WERI-Rb-1 (cell line): ENCODE measurements at regions not wholly inside any gene's neighbourhood (a gene's known extent, or its start where the extent isn't known, plus 50 kb on each side); places are given as distances from the start of the nearest gene placed in this dataset.

ENCODE experiments used
- DNase-seq: peaks from one replicate; pipeline ENCODE4 v3.0.0-alpha.2; 2020
- H3K27ac ChIP-seq: fragments of 250-450 bp; sonication (Bioruptor Pico); 2 replicates; pipeline ENCODE4 v1.5.1; 2020; ENCODE audit warnings: mild to moderate bottlenecking, moderate library complexity
- H3K27me3 ChIP-seq: fragments of 250-450 bp; sonication (Bioruptor Pico); 2 replicates; pipeline ENCODE4 v1.5.1; 2021; ENCODE audit warnings: mild to moderate bottlenecking, low read depth, moderate library complexity; ENCODE audit not compliant: insufficient read depth, severe bottlenecking
- H3K36me3 ChIP-seq: fragments of 250-450 bp; sonication (Bioruptor Pico); 2 replicates; pipeline ENCODE4 v1.5.1; 2020; ENCODE audit warnings: mild to moderate bottlenecking, moderate library complexity
- H3K4me3 ChIP-seq: 2 replicates; pipeline ENCODE4 v1.5.1; 2011; ENCODE audit warnings: low read depth, mild to moderate bottlenecking, control low read depth, low read length
- H3K9me3 ChIP-seq: fragments of 250-450 bp; sonication (Bioruptor Pico); 2 replicates; pipeline ENCODE4 v1.5.1; 2021; ENCODE audit warnings: mild to moderate bottlenecking, moderate library complexity; ENCODE audit not compliant: severe bottlenecking
- TF ChIP-seq, protein P1 (sequence below): IDR thresholded peaks from 2 replicates; pipeline ENCODE4 v1.5.1; 2011; ENCODE audit warnings: low read depth, mild to moderate bottlenecking, control low read depth, inconsistent platforms, low read length

DNA sequence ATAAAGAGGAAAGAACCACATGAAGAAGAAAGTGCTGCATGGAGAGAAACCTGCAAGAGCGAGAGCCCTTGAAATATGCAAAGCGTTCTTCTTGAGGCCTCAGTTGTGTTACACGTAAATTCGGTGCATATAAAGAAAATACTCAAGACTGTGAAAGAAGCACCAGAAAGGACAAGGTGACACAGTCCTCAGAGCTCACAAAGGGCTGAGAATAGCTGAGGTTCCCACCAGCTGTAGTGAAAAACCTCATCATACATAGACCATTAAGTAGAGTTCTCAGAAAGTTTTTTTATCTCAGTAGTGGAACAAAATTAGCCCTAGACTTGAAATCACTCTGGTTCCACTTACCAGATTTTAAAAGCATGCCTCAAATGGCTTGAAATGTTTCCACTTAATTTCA is 980.7 kb upstream of the CRIM1 start:
- Histone ChIP-seq H3K36me3 (no peaks in the 10 kb centered on the region), H3K27me3 (no peaks in the 10 kb centered on the region), H3K9me3 (no peaks in the 10 kb centered on the region), H3K27ac (no peak overlapping the region), H3K4me3 (no peak overlapping the region)
- no peak for DNase-seq
- TF ChIP-seq, protein P1, sequence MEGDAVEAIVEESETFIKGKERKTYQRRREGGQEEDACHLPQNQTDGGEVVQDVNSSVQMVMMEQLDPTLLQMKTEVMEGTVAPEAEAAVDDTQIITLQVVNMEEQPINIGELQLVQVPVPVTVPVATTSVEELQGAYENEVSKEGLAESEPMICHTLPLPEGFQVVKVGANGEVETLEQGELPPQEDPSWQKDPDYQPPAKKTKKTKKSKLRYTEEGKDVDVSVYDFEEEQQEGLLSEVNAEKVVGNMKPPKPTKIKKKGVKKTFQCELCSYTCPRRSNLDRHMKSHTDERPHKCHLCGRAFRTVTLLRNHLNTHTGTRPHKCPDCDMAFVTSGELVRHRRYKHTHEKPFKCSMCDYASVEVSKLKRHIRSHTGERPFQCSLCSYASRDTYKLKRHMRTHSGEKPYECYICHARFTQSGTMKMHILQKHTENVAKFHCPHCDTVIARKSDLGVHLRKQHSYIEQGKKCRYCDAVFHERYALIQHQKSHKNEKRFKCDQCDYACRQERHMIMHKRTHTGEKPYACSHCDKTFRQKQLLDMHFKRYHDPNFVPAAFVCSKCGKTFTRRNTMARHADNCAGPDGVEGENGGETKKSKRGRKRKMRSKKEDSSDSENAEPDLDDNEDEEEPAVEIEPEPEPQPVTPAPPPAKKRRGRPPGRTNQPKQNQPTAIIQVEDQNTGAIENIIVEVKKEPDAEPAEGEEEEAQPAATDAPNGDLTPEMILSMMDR, result no peak

DNA sequence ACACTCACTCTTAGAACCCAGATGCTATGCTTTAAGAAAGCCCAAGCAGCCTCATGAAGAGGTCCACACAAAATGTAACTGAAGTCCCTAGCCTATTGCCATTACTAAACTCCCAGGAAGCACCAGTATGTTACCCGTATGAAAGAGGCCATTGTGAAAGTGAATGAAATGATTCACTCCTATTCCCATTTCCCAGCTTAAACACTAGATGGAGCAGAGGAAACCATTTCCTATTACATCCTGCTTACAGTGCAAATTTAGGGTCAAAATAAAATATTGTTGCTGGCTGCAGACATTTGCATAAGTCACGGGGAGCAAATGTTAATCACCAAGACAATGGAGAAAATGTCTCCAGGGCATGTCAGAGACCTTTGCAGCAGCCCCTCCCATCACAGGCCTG is 989.7 kb upstream of the CRIM1 start:
- Histone ChIP-seq H3K27ac (no peak overlapping the region), H3K4me3 (no peak overlapping the region), H3K9me3 (no peaks in the 10 kb centered on the region), H3K36me3 (no peaks in the 10 kb centered on the region), H3K27me3 (no peaks in the 10 kb centered on the region)
- TF ChIP-seq, protein P1, result no peak
- no peak for DNase-seq

DNA sequence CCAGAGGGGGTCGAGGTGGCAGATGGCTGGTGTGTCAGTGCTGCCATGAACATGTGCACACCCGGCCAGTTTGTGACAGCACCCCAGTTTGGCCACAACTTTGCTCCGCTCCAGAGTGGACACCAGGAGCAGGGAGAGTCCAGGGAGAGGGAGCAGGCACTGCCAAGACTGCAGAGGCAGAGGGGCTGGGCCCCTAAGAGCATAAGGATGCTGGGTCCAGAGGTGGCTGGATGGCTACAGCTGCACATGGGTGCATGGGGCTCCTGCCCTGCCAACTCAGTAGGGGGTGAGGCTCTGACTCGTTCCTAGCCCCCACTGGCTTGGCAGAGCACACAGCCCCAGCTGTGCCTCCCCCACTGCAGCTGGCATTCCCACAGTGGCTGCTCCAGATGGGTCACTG is 999.2 kb upstream of the CRIM1 start:
- TF ChIP-seq, protein P1, result no peak
- Histone ChIP-seq H3K27ac (no peak overlapping the region), H3K36me3 (no peaks in the 10 kb centered on the region), H3K4me3 (no peak overlapping the region), H3K9me3 (peaks cover 6% of the 10 kb centered on the region), H3K27me3 (no peaks in the 10 kb centered on the region)
- DNase-seq, result no peak

DNA sequence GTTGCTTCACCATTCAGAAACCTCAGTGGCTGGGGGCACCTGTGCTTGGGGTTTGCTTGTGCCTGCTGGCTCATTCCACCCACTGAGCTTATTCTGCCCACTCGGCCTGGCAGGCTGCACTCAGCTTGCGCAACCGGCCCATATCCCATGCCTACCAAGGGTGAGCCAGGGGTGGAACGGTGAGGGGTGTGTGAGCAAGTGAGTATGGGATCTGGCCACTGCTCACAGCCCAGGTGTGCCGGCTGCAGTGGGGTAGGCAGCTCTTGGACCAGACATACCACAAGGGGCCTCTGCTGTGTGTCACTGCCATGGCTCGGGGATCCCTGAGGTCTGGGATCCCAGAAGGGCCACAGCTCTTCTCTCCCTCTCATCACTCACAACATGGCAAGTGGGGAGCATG is 1000.5 kb upstream of the CRIM1 start:
- Histone ChIP-seq H3K4me3 (no peak overlapping the region), H3K27me3 (no peaks in the 10 kb centered on the region), H3K36me3 (no peaks in the 10 kb centered on the region), H3K9me3 (peaks cover 6% of the 10 kb centered on the region), H3K27ac (no peak overlapping the region)
- TF ChIP-seq, protein P1, result no peak
- no peak for DNase-seq

DNA sequence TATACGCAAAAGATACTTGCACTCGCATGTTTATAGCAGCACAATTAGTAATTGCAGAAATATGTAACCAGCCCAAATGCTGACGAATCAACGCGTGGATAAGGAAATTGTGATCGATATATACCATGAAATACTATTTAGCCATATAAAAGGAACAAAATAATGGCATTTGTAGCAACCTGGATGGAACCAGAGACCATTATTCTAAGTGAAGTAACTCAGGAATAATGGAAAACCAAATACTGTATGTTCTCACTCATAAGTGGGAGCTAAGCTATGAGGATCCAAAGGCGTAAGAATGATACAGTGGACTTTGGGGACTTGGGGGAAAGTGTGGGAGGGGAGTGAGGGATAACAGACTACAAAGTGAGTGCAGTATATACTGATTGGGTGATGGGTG is 1008.0 kb upstream of the CRIM1 start:
- Histone ChIP-seq H3K4me3 (no peak overlapping the region), H3K9me3 (peaks cover 3% of the 10 kb centered on the region), H3K27ac (no peak overlapping the region), H3K27me3 (no peaks in the 10 kb centered on the region), H3K36me3 (no peaks in the 10 kb centered on the region)
- TF ChIP-seq, protein P1, result no peak
- DNase-seq, result no peak

- TF ChIP-seq, protein P1, result peak; percentile 34; the same call in 1 of the 2 replicates
- H3K4me3 ChIP-seq, result no peak overlapping the region
- H3K9me3 ChIP-seq, result peaks cover 10% of the 10 kb centered on the region
- no peak overlapping the region for H3K27ac ChIP-seq
- no peaks in the 10 kb centered on the region for H3K36me3 ChIP-seq
- H3K27me3 ChIP-seq, result no peaks in the 10 kb centered on the region
- DNase-seq, result no peak
These were observed 1012.4 kb upstream of the CRIM1 start for GRCh38 chr2:35343135-35343534.
